GM19023 (cell line): ENCODE measurements at regions not wholly inside any gene's neighbourhood (a gene's known extent, or its start where the extent isn't known, plus 50 kb on each side); places are given as distances from the start of the nearest gene placed in this dataset.
"Not testable (repeated sequence)": the region's sequence is repeated elsewhere in the genome, so short reads cannot be mapped to it uniquely, and the experiment has no call there.

Source experiments
- ATAC-seq: cut with Tn5 transposase; IDR thresholded peaks from one replicate; pipeline ENCODE4 v1.9.1; 2021; ENCODE audit warnings: mild to moderate bottlenecking, moderate library complexity; ENCODE audit not compliant: unreplicated experiment

- no peak for ATAC-seq
These were observed 1722.2 kb upstream of the AGA start for GRCh38 chr4:179164267-179164999.

GRCh38 chr4:179165000-179165738, 1722.9 kb upstream of the AGA start:
- no peak for ATAC-seq

- ATAC-seq: no peak
These were observed 1723.6 kb upstream of the AGA start for GRCh38 chr4:179165862-179166261.

GRCh38 chr4:179170308-179170707, 1728.1 kb upstream of the AGA start:
- not testable (repeated sequence) for ATAC-seq

- ATAC-seq: no peak
These were observed 1740.5 kb upstream of the AGA start for GRCh38 chr4:179182741-179183140.

- ATAC-seq: no peak
These were observed 1753.7 kb upstream of the AGA start for GRCh38 chr4:179195887-179196286.

- no peak for ATAC-seq
These were observed 1754.3 kb upstream of the AGA start for GRCh38 chr4:179196511-179196910.

GRCh38 chr4:179200681-179201080, 1758.4 kb upstream of the AGA start:
- ATAC-seq: no peak

GRCh38 chr4:179225594-179225993, 1783.4 kb upstream of the AGA start:
- ATAC-seq: no peak

GRCh38 chr4:179248821-179249220, 1806.6 kb upstream of the AGA start:
- ATAC-seq: no peak

GRCh38 chr4:179268791-179269190, 1826.6 kb upstream of the AGA start:
- no peak for ATAC-seq

- no peak for ATAC-seq
These were observed 1830.0 kb upstream of the AGA start for GRCh38 chr4:179272282-179272681.

- no peak for ATAC-seq
These were observed 1836.4 kb upstream of the AGA start for GRCh38 chr4:179278647-179279046.

GRCh38 chr4:179285696-179286095, 1843.5 kb upstream of the AGA start:
- no peak for ATAC-seq

- no peak for ATAC-seq
These were observed 1849.4 kb upstream of the AGA start for GRCh38 chr4:179291657-179292056.

GRCh38 chr4:179292468-179292867, 1850.2 kb upstream of the AGA start:
- ATAC-seq: no peak

GRCh38 chr4:179307297-179308136, 1865.3 kb upstream of the AGA start:
- no peak for ATAC-seq

GRCh38 chr4:179313823-179314222, 1871.6 kb upstream of the AGA start:
- ATAC-seq: no peak

GRCh38 chr4:179325181-179325580, 1882.9 kb upstream of the AGA start:
- ATAC-seq: no peak

GRCh38 chr4:179328627-179329026, 1886.4 kb upstream of the AGA start:
- ATAC-seq: no peak

- ATAC-seq: no peak
These were observed 1889.1 kb upstream of the AGA start for GRCh38 chr4:179331362-179331761.

- no peak for ATAC-seq
These were observed 1902.6 kb upstream of the AGA start for GRCh38 chr4:179344861-179345260.
